ENCODE measurements at regions not wholly inside any gene's neighbourhood (a gene's known extent, or its start where the extent isn't known, plus 50 kb on each side); places are given as distances from the start of the nearest gene placed in this dataset.

DNA sequence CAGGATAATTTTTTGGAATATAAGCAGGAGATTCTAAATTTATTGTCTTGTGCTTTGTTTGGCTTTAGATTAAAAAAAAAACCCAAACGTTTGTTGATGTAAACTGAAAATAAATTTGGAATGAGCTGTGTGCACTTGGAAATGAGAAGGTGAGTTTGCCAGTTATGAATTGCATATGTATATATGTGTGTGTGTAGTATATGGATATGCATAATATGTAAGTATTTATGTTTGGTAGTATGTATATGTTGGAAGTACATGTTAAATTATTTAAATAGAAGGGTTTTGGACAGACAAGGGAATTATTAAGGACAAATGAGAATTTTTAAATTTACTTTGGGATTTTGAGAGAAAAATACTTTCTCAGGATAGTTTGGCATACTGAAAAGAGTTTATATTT, 265.8 kb upstream of the CNTN3 start:
- TF ChIP-seq, protein P1, sequence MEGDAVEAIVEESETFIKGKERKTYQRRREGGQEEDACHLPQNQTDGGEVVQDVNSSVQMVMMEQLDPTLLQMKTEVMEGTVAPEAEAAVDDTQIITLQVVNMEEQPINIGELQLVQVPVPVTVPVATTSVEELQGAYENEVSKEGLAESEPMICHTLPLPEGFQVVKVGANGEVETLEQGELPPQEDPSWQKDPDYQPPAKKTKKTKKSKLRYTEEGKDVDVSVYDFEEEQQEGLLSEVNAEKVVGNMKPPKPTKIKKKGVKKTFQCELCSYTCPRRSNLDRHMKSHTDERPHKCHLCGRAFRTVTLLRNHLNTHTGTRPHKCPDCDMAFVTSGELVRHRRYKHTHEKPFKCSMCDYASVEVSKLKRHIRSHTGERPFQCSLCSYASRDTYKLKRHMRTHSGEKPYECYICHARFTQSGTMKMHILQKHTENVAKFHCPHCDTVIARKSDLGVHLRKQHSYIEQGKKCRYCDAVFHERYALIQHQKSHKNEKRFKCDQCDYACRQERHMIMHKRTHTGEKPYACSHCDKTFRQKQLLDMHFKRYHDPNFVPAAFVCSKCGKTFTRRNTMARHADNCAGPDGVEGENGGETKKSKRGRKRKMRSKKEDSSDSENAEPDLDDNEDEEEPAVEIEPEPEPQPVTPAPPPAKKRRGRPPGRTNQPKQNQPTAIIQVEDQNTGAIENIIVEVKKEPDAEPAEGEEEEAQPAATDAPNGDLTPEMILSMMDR (IDR thresholded peaks at IDR 0.05; ENCODE audit: low read depth, low read length, poor library complexity, severe bottlenecking): no peak
- TF ChIP-seq EZH2phosphoT487 (IDR thresholded peaks at IDR 0.05; ENCODE audit: borderline replicate concordance, low read length): no peak

All from DOHH2 (cell line).